ENCODE measurements at regions not wholly inside any gene's neighbourhood (a gene's known extent, or its start where the extent isn't known, plus 50 kb on each side); places are given as distances from the start of the nearest gene placed in this dataset.
A peak's percentile ranks its signal among the peaks of the same experiment; 100 is the strongest.

DNA sequence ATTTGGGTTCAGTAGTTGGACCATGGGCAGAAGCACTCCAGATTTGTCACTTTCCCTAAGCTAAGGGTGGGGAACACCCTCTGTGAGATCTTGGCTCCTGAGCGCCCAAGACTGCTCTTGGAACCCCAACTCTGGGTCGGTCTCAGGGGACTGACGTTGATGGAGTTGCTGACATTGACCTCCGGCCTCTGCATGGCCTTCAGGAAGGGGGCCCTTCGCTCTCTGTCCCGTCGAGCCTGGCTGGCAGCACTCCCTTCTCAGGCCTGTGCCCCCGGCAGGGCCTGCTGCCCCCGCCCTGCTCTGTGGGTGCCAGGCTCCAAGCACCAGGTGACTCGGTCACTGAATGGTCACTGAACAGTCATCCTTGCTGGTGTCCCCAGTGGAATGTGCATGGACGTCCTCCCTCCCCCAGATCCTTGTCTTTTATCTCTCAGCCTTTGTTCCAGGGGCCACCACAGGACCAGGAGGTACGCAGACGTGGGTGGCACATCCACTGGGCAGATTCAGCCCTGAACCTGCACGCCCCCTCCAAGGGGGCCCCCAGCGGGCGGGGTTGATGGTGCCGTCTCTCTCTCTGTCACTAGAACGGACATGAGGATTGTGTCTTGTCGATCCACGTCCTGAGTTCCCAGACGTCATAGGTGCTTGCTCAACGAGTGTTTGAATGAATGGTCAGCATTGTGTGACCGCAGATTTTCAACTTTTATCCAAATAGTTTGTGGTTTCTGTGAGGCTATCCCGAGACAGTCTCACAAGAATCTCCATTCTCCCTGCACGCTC lies 314.5 kb downstream of the SEC14L1 start:
- peak overlapping the region; percentile 91 to 100 (median 96) for H3K4me3 Mint-ChIP-seq
- Histone ChIP-seq H3K36me3 (ENCODE audit: control insufficient read depth, insufficient read depth, low read length) (no peaks in the 10 kb centered on the region), H3K9me3 (ENCODE audit: control insufficient read depth in 2 of 2, low read length in 2 of 2) (no peaks in the 10 kb centered on the region), H3K27ac (ENCODE audit: insufficient read depth, low read length, poor library complexity, severe bottlenecking) (peak overlapping the region; percentile 91), H3K27me3 (ENCODE audit: control insufficient read depth, insufficient read depth, low read length) (no peaks in the 10 kb centered on the region), H3K4me3 (ENCODE audit: low read depth, low read length) (peak overlapping the region; percentile 97), H3K4me1 (ENCODE audit: control insufficient read depth, insufficient read depth, low read length, poor library complexity, severe bottlenecking) (peaks cover 84% of the 10 kb centered on the region)
- peaks cover 4% of the 10 kb centered on the region for H3K27me3 Mint-ChIP-seq
- H3K4me1 Mint-ChIP-seq = peaks cover 0 to 54% (median 35%) of the 10 kb centered on the region in 4 donors
- DNase-seq (no peak), ATAC-seq (ENCODE audit: low read depth in 2 of 2) (no peak)
- peak overlapping the region; percentile 98 to 100 (median 99) for H3K27ac Mint-ChIP-seq
- peaks cover 0 to 1% (median 0%) of the 10 kb centered on the region in 7 donors for H3K9me3 Mint-ChIP-seq
- peaks cover 22% of the 10 kb centered on the region for H3K36me3 Mint-ChIP-seq

DNA sequence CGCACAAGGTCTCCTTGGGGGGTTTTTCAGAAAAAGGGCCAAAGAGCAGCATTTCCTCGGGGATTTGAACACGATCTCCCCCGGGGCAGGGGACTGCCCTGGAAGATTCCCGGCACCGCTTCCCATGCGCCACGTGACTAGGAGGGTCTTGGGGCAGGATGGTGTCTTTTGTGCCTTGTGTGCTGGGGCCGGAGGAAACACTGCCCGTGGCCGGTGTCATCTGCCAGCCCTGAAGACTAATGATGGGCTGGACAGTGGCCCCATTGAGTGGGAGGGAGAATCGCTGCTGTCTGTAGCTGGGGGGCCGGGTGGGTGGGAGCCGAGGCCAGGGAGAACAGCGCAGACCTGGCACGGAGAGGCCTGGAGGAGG lies 315.1 kb downstream of the SEC14L1 start:
- peaks cover 0 to 60% (median 38%) of the 10 kb centered on the region in 4 donors for H3K4me1 Mint-ChIP-seq
- Histone ChIP-seq H3K27ac (ENCODE audit: insufficient read depth, low read length, poor library complexity, severe bottlenecking) (peak overlapping the region; percentile 91), H3K36me3 (ENCODE audit: control insufficient read depth, insufficient read depth, low read length) (no peaks in the 10 kb centered on the region), H3K4me1 (ENCODE audit: control insufficient read depth, insufficient read depth, low read length, poor library complexity, severe bottlenecking) (peaks cover 84% of the 10 kb centered on the region), H3K9me3 (ENCODE audit: control insufficient read depth in 2 of 2, low read length in 2 of 2) (no peaks in the 10 kb centered on the region), H3K27me3 (ENCODE audit: control insufficient read depth, insufficient read depth, low read length) (no peaks in the 10 kb centered on the region), H3K4me3 (ENCODE audit: low read depth, low read length) (peak overlapping the region; percentile 97)
- H3K27me3 Mint-ChIP-seq = peaks cover 4% of the 10 kb centered on the region
- peaks cover 0 to 1% (median 0%) of the 10 kb centered on the region in 7 donors for H3K9me3 Mint-ChIP-seq
- peak overlapping the region; percentile 98 to 100 (median 99) for H3K27ac Mint-ChIP-seq
- DNase-seq (no peak), ATAC-seq (ENCODE audit: low read depth in 2 of 2) (no peak)
- peak overlapping the region; percentile 91 to 100 (median 96) for H3K4me3 Mint-ChIP-seq
- H3K36me3 Mint-ChIP-seq = peaks cover 22% of the 10 kb centered on the region

DNA sequence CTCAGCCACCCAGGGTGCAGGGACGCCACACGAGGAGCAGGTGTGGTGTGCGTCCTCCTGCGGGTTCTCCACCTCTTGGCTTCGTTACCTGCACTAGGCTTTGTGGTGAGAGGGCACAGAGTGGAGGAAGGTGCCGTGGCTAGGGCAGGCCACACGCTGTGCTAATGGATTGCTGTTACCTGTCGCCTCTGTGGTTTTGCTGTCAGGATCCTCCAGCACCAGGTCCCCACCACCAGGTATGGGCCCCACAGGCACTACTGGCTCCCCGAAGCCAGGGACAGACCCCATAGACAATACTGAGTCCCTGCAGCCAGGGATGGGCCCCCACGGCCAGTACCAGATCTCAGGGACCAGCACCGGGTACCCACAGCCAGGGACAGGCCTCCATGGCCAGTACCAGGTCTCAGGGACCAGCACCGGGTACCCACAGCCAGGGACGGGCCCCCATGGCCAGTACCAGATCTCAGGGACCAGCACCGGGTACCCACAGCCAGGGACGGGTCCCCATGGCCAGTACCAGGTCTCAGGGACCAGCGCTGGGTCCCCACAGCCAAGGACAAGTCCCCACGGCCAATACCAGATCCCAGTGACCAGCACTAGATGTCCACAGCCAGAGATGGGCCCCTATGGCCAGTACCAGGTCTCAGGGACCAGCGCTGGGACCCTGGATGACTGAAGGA lies 315.6 kb downstream of the SEC14L1 start:
- H3K9me3 ChIP-seq (ENCODE audit: control insufficient read depth in 2 of 2, low read length in 2 of 2) = no peaks in the 10 kb centered on the region
- H3K27me3 ChIP-seq (ENCODE audit: control insufficient read depth, insufficient read depth, low read length) = no peaks in the 10 kb centered on the region
- peak overlapping the region; percentile 91 for H3K27ac ChIP-seq (ENCODE audit: insufficient read depth, low read length, poor library complexity, severe bottlenecking)
- peak overlapping the region; percentile 91 to 100 (median 96) for H3K4me3 Mint-ChIP-seq
- peaks cover 0 to 1% (median 0%) of the 10 kb centered on the region in 7 donors for H3K9me3 Mint-ChIP-seq
- peak overlapping the region; percentile 81 for H3K4me3 ChIP-seq (ENCODE audit: low read depth, low read length)
- peaks cover 1 to 64% (median 41%) of the 10 kb centered on the region in 4 donors for H3K4me1 Mint-ChIP-seq
- no peaks in the 10 kb centered on the region for H3K36me3 ChIP-seq (ENCODE audit: control insufficient read depth, insufficient read depth, low read length)
- peaks cover 22% of the 10 kb centered on the region for H3K36me3 Mint-ChIP-seq
- peak in 1 of 2 donors; percentile 14 for ATAC-seq (ENCODE audit: low read depth in 2 of 2)
- peak overlapping the region; percentile 98 to 100 (median 99) for H3K27ac Mint-ChIP-seq
- peak in 2 of 3 donors; percentile 56 to 65 for DNase-seq
- peaks cover 4% of the 10 kb centered on the region for H3K27me3 Mint-ChIP-seq
- peaks cover 87% of the 10 kb centered on the region for H3K4me1 ChIP-seq (ENCODE audit: control insufficient read depth, insufficient read depth, low read length, poor library complexity, severe bottlenecking)

DNA sequence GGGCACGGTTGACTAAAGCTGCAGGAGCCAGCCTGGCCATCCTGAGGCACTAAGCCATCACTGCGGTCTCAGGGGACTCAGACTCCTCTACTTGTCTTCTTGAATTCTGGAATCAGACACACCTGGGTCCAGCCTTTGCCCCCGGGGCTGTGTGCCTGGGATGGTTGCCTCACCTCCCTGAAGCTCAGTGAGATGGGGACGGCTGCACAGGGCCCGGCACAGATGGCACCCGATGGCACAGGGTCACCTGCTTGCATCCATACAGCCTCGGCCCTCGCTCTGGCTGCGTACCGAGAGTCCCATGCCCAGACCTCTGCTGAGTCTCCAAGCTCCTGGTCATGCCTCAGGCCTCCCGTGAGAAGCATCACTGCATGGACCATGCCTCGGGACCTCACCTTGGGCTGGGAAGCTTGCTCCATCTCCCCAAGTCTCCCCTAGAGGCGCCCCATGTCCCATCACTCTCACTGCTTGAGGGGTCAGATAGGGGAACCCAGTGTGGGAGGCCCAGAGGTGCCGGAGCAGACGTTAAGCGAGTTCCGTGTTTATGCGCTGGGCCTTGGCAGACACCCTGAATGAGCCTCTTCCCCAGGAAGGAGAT lies 316.3 kb downstream of the SEC14L1 start:
- DNase-seq = no peak
- Mint-ChIP-seq H3K4me1 (peaks cover 5 to 70% (median 47%) of the 10 kb centered on the region in 4 donors), H3K4me3 (peak overlapping the region; percentile 91 to 100 (median 96)), H3K36me3 (peaks cover 22% of the 10 kb centered on the region), H3K27me3 (peaks cover 4% of the 10 kb centered on the region), H3K9me3 (peaks cover 0 to 1% (median 0%) of the 10 kb centered on the region in 7 donors), H3K27ac (peak overlapping the region; percentile 99 to 100 (median 99))
- Histone ChIP-seq H3K4me3 (ENCODE audit: low read depth, low read length) (peak overlapping the region; percentile 81), H3K36me3 (ENCODE audit: control insufficient read depth, insufficient read depth, low read length) (no peaks in the 10 kb centered on the region), H3K27ac (ENCODE audit: insufficient read depth, low read length, poor library complexity, severe bottlenecking) (peak overlapping the region; percentile 91), H3K9me3 (ENCODE audit: control insufficient read depth in 2 of 2, low read length in 2 of 2) (no peaks in the 10 kb centered on the region), H3K27me3 (ENCODE audit: control insufficient read depth, insufficient read depth, low read length) (no peaks in the 10 kb centered on the region), H3K4me1 (ENCODE audit: control insufficient read depth, insufficient read depth, low read length, poor library complexity, severe bottlenecking) (peaks cover 93% of the 10 kb centered on the region)
- no peak for ATAC-seq (ENCODE audit: low read depth in 2 of 2)

DNA sequence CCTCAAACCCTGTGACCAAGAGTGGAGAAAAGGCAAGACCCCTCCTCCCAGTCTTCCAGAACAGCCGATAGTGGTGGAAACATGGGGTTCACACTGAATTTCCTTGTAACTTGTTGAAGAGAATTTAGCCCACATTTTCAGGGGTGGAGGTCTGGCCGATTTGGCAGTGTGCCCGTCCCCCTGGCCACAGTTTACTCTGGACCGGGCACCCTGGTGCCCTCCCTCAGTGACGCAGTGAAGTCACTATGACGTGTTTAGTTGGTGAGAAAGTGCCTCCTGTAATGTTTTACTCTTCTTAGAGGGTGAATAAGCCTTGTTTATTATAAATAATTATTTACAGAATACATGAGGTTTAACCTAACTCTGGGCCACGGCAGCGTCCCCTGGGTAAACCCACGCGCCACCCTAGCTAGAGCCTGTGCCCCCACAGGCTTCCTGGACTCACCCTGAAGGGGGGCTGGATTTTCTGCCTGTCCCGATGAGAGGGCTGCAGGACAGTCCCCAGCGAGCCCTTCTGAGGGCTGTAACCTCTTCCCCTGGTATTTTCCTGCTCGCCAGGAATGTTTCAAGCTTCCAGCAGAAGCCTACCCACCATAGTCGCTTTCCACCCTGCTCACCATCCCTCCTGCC lies 316.9 kb downstream of the SEC14L1 start:
- Mint-ChIP-seq H3K9me3 (peaks cover 0 to 1% (median 0%) of the 10 kb centered on the region in 7 donors), H3K4me1 (peaks cover 5 to 74% (median 51%) of the 10 kb centered on the region in 4 donors), H3K4me3 (peak overlapping the region; percentile 91 to 100 (median 96)), H3K27me3 (peaks cover 4% of the 10 kb centered on the region), H3K36me3 (peaks cover 22% of the 10 kb centered on the region), H3K27ac (peak overlapping the region; percentile 99 to 100 (median 99))
- peak overlapping the region; percentile 91 for H3K27ac ChIP-seq (ENCODE audit: insufficient read depth, low read length, poor library complexity, severe bottlenecking)
- no peaks in the 10 kb centered on the region for H3K9me3 ChIP-seq (ENCODE audit: control insufficient read depth in 2 of 2, low read length in 2 of 2)
- H3K4me1 ChIP-seq (ENCODE audit: control insufficient read depth, insufficient read depth, low read length, poor library complexity, severe bottlenecking) = peaks cover 93% of the 10 kb centered on the region
- no peaks in the 10 kb centered on the region for H3K36me3 ChIP-seq (ENCODE audit: control insufficient read depth, insufficient read depth, low read length)
- H3K4me3 ChIP-seq (ENCODE audit: low read depth, low read length) = peak overlapping the region; percentile 81
- no peaks in the 10 kb centered on the region for H3K27me3 ChIP-seq (ENCODE audit: control insufficient read depth, insufficient read depth, low read length)
- DNase-seq (no peak), ATAC-seq (ENCODE audit: low read depth in 2 of 2) (peak; percentile 1 to 7)

DNA sequence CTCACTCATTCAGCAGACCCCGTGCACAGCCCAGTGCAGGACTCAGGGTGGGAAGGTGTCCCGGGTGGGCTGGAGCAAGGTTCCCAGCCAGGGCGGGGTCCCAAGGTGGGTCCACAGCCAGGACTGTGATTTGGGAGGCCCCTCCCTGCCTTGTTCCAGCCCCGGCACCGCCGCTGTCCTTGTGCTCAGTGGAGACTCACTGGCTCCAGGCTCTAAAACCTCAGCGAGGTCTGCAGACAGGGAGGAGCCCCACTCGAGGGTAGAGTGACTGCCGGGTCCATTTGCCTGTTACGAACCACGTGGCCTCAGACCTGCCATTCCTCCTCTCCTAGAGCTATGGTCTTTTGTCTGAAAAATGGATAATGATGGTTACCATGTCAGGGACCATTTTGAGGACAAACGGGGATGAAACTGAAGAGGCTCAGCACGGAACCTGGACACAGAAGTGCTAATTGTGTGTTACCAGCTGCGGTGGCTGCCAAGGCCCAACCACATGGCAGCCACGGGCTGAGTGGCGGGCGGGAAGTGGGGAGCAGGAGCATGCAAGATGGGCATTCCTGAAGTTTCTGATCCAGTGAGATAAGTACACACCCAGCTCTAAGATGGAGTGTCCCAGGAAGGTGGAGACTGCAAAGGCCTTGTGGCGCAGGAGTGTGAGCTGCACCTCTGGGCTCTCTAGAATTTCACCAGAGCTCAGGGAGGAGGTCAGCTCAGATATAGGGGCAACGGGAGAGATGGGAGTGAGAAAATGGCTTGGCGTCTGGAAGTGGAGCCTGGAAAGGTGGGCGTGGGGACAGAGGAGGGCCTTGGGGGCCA lies 317.6 kb downstream of the SEC14L1 start:
- peaks cover 26% of the 10 kb centered on the region for H3K36me3 Mint-ChIP-seq
- peak overlapping the region; percentile 91 to 100 (median 96) for H3K4me3 Mint-ChIP-seq
- peaks cover 5 to 76% (median 56%) of the 10 kb centered on the region in 4 donors for H3K4me1 Mint-ChIP-seq
- DNase-seq (peak in 1 of 3 donors; percentile 65), ATAC-seq (ENCODE audit: low read depth in 2 of 2) (peak in 1 of 2 donors; percentile 22)
- no peaks in the 10 kb centered on the region for H3K27me3 ChIP-seq (ENCODE audit: control insufficient read depth, insufficient read depth, low read length)
- H3K9me3 Mint-ChIP-seq = peaks cover 0 to 1% (median 0%) of the 10 kb centered on the region in 7 donors
- H3K27ac ChIP-seq (ENCODE audit: insufficient read depth, low read length, poor library complexity, severe bottlenecking) = peak overlapping the region; percentile 91
- peak overlapping the region; percentile 99 to 100 (median 99) for H3K27ac Mint-ChIP-seq
- H3K4me3 ChIP-seq (ENCODE audit: low read depth, low read length) = peak overlapping the region; percentile 81
- H3K27me3 Mint-ChIP-seq = peaks cover 4% of the 10 kb centered on the region
- H3K9me3 ChIP-seq (ENCODE audit: control insufficient read depth in 2 of 2, low read length in 2 of 2) = no peaks in the 10 kb centered on the region
- peaks cover 4% of the 10 kb centered on the region for H3K36me3 ChIP-seq (ENCODE audit: control insufficient read depth, insufficient read depth, low read length)
- peaks cover 93% of the 10 kb centered on the region for H3K4me1 ChIP-seq (ENCODE audit: control insufficient read depth, insufficient read depth, low read length, poor library complexity, severe bottlenecking)
